Astrocyte of the spinal cord (primary cell): ENCODE measurements at regions not wholly inside any gene's neighbourhood (a gene's known extent, or its start where the extent isn't known, plus 50 kb on each side); places are given as distances from the start of the nearest gene placed in this dataset.

Experiments
- DNase-seq: peaks from one replicate; pipeline ENCODE4 v3.0.0; 2011; ENCODE audit warnings: low read depth, low spot score
- H3K4me3 ChIP-seq: 2 replicates; pipeline ENCODE4 v1.5.1; 2011; ENCODE audit warnings: low read depth, mild to moderate bottlenecking, low read length, moderate library complexity
- CTCF ChIP-seq: IDR thresholded peaks from 2 replicates; pipeline ENCODE4 v1.5.1; 2012; ENCODE audit warnings: low read depth, mild to moderate bottlenecking, low read length, inconsistent platforms
- in situ Hi-C: cut with HindIII; loops from 2 replicates; pipeline ENCODE4 v1.10.0; 2017; ENCODE audit warnings: low sequenced_read_pairs

- no peak overlapping the region for H3K4me3 ChIP-seq
- DNase-seq, result peak; percentile 86
- no peak for TF ChIP-seq CTCF
- in situ Hi-C loops, result no loop called here
These were observed 315.2 kb upstream of the ZEB2 start for GRCh38 chr2:144834998-144835633.

- no peak overlapping the region for H3K4me3 ChIP-seq
- no peak for TF ChIP-seq CTCF
- DNase-seq, result no peak
- in situ Hi-C loops, result no loop called here
These were observed 314.4 kb upstream of the ZEB2 start for GRCh38 chr2:144834363-144834762.

- in situ Hi-C loops, result no loop called here
- H3K4me3 ChIP-seq, result no peak overlapping the region
- DNase-seq, result no peak
- no peak for TF ChIP-seq CTCF
These were observed 313.2 kb upstream of the ZEB2 start for GRCh38 chr2:144833075-144833637.

- TF ChIP-seq CTCF, result no peak
- no peak overlapping the region for H3K4me3 ChIP-seq
- no peak for DNase-seq
- in situ Hi-C loops, result no loop called here
These were observed 312.1 kb upstream of the ZEB2 start for GRCh38 chr2:144832048-144832447.

GRCh38 chr2:144830543-144830942 is 310.6 kb upstream of the ZEB2 start:
- no peak overlapping the region for H3K4me3 ChIP-seq
- in situ Hi-C loops, result no loop called here
- no peak for DNase-seq
- TF ChIP-seq CTCF, result no peak

GRCh38 chr2:144827404-144827803 is 307.5 kb upstream of the ZEB2 start:
- no peak overlapping the region for H3K4me3 ChIP-seq
- DNase-seq, result no peak
- in situ Hi-C loops, result no loop called here
- no peak for TF ChIP-seq CTCF
